ENCODE measurements at regions not wholly inside any gene's neighbourhood (a gene's known extent, or its start where the extent isn't known, plus 50 kb on each side); places are given as distances from the start of the nearest gene placed in this dataset.

GRCh38 chr2:12083713-12084419, 337.4 kb downstream of the LPIN1 start:
- TF ChIP-seq CTCF (IDR thresholded peaks at IDR 0.05; ENCODE audit: low read depth, low read length, poor library complexity, severe bottlenecking) (no peak), EZH2phosphoT487 (IDR thresholded peaks at IDR 0.05; ENCODE audit: borderline replicate concordance, low read length) (no peak)
